ENCODE measurements at regions not wholly inside any gene's neighbourhood (a gene's known extent, or its start where the extent isn't known, plus 50 kb on each side); places are given as distances from the start of the nearest gene placed in this dataset.
"Not testable (repeated sequence)": the region's sequence is repeated elsewhere in the genome, so short reads cannot be mapped to it uniquely, and the experiment has no call there.

DNA sequence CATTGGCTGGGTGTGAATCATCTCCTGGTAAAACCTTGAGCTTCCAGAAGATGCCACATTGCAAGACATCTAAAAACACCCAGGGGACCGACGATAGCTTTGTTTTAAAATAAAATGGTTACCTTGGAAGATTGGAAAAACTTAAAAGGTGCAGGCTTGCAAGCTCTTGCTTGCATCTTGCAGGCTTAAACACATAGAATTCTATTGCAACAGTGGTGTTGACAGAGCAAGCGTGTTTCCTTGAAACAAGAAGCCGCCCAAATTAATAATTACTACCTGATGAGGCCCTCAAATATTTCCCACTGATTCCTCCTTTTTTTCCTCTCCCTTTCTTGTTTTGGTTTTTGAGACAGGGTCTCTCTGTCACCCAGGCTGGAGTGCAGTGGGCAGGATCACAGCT is 137.1 kb upstream of the BASP1 start:
- Mint-ChIP-seq H3K4me3 (no peak overlapping the region), H3K27ac (no peak overlapping the region), H3K4me1 (no peaks in the 10 kb centered on the region), H3K9me3 (no peaks in the 10 kb centered on the region), H3K36me3 (no peaks in the 10 kb centered on the region), H3K27me3 (no peaks in the 10 kb centered on the region)
- no peak for DNase-seq
- POLR2A ChIA-PET = no interaction called here
- no peak for ATAC-seq (ENCODE audit: low read depth)

DNA sequence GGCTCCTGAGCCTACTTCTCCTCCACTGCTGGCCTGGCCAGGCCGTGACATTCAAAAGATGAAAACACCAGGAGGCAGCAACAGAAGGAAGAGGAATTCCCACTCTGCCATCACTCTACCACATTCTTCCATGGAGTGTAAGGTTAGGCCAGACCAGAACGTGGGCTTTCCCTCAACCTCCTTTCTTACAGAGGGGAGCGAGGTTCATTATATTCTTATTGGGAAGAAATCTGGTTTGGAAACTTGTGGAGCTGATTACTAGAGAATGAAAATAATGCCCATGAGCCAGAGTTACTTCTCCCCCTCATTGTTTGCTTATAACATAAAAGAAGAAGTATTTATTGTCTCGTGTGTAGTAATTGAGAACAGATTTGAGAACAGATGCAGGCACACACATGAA is 136.3 kb upstream of the BASP1 start:
- DNase-seq (no peak), ATAC-seq (ENCODE audit: low read depth) (no peak)
- H3K9me3 Mint-ChIP-seq = no peaks in the 10 kb centered on the region
- no peak overlapping the region for H3K27ac Mint-ChIP-seq
- H3K36me3 Mint-ChIP-seq = no peaks in the 10 kb centered on the region
- H3K27me3 Mint-ChIP-seq = no peaks in the 10 kb centered on the region
- H3K4me1 Mint-ChIP-seq = no peaks in the 10 kb centered on the region
- no peak overlapping the region for H3K4me3 Mint-ChIP-seq
- POLR2A ChIA-PET = no interaction called here

DNA sequence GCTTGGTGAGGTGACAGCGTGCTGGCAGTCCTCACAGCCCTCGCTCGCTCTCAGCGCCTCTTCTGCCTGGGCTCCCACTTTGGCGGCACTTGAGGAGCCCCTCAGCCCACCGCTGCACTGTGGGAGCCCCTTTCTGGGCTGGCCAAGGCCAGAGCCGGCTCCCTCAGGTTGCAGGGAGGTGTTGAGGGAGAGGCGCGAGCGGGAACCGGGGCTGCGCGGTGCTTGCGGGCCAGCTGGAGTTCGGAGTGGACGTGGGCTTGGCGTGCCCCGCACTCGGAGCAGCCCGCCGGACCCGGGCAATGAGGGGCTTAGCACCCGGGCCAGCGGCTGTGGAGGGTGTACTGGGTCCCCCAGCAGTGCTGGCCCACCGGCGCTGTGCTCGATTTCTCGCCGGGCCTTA is 134.2 kb upstream of the BASP1 start:
- H3K4me1 Mint-ChIP-seq; DNase-seq; H3K27me3 Mint-ChIP-seq; POLR2A ChIA-PET; H3K27ac Mint-ChIP-seq; H3K36me3 Mint-ChIP-seq; ATAC-seq (ENCODE audit: low read depth); H3K9me3 Mint-ChIP-seq; H3K4me3 Mint-ChIP-seq: not testable (repeated sequence)

DNA sequence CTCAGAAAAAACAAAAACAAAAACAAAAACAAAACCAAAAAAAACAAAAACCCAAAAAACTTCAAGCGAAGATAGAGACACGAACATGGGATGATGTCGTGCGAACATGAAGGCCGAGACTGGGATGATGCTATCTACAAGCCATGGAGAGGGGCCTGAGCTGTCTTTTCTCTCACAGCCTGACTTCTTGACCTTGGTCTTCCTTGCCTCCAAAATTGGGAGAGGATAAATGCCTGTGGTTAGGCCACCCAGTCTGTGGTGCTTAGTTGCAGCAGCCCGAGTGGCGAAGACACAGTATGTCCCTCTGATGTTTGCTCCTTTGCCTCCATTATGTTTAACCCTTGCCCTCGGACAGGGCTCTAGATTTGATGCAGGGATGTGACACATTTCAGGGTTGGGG is 130.4 kb upstream of the BASP1 start:
- H3K27ac Mint-ChIP-seq = no peak overlapping the region
- H3K27me3 Mint-ChIP-seq = no peaks in the 10 kb centered on the region
- H3K4me1 Mint-ChIP-seq = no peaks in the 10 kb centered on the region
- no peaks in the 10 kb centered on the region for H3K36me3 Mint-ChIP-seq
- no peak overlapping the region for H3K4me3 Mint-ChIP-seq
- ATAC-seq (ENCODE audit: low read depth) (no peak), DNase-seq (no peak)
- H3K9me3 Mint-ChIP-seq = no peaks in the 10 kb centered on the region
- POLR2A ChIA-PET = no interaction called here

DNA sequence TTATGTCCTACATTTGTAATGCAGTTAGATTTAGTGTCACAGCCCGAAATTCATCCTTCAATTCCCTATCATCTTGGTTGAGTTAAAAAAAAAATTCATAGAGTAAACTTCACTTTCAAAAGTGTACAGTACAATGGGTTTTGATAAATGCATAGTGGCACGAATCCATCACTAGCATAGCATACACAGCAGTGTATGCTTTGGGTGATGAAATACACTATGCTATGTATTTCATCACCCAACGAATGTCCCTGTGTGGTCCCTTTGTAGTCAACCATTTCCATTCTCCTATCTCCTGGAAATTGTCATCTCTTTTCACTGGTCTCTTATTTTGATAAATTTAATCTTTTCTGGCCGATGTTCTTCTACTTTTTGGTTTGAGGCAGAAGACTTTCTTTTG is 129.4 kb upstream of the BASP1 start:
- no peak overlapping the region for H3K4me3 Mint-ChIP-seq

DNA sequence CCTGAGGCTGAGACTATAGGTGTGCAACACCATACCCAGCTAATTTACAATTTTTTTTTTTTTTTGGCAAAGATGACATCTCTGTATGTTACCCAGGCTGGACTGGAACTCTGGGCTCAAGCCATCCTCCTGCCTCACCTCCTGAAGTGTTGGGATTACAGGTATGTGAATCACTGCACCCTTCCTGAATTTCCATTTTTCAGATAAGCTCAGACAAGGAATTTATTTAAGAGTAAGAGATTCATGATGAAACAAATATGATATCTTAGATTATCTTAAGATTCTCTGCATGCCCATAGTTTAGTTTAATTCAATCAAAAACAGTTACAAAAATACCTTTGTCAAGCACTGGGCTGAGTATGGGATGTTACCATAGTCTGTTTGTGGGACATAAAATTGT is 128.4 kb upstream of the BASP1 start:
- POLR2A ChIA-PET = no interaction called here
- DNase-seq (no peak), ATAC-seq (ENCODE audit: low read depth) (no peak)
- H3K9me3 Mint-ChIP-seq = no peaks in the 10 kb centered on the region
- H3K4me1 Mint-ChIP-seq = no peaks in the 10 kb centered on the region
- H3K27me3 Mint-ChIP-seq = no peaks in the 10 kb centered on the region
- no peak overlapping the region for H3K4me3 Mint-ChIP-seq
- no peaks in the 10 kb centered on the region for H3K36me3 Mint-ChIP-seq
- H3K27ac Mint-ChIP-seq = no peak overlapping the region

More for the DNA sequence above, 129.4 kb upstream of the BASP1 start:
- H3K27me3 Mint-ChIP-seq = no peaks in the 10 kb centered on the region
- POLR2A ChIA-PET = no interaction called here
- H3K4me1 Mint-ChIP-seq = no peaks in the 10 kb centered on the region
- H3K9me3 Mint-ChIP-seq = no peaks in the 10 kb centered on the region
- DNase-seq = no peak
- no peak for ATAC-seq (ENCODE audit: low read depth)
- no peaks in the 10 kb centered on the region for H3K36me3 Mint-ChIP-seq
- H3K27ac Mint-ChIP-seq = no peak overlapping the region

DNA sequence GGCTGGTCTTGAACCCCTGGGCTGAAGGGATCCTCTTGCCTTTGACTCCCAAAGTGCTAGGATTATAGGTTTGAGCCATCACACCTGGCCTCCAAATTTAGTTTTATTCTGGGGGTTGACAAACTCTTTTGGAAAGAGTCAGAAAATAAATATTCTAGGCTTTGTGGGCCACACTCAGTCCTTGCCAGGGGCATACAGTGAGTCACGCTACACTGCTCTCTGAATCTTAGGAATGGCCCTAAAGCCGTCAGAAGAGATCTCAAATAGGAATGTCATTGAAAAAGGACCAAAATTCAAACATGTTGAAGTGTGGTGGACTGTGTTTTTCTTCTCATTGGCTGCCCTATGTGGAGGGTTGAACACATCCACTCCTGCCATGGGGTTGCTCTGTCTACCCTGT is 127.7 kb upstream of the BASP1 start:
- Mint-ChIP-seq H3K27ac (no peak overlapping the region), H3K4me3 (no peak overlapping the region), H3K27me3 (no peaks in the 10 kb centered on the region), H3K36me3 (no peaks in the 10 kb centered on the region), H3K9me3 (no peaks in the 10 kb centered on the region), H3K4me1 (no peaks in the 10 kb centered on the region)
- no peak for ATAC-seq (ENCODE audit: low read depth)
- POLR2A ChIA-PET = no interaction called here
- DNase-seq = no peak

DNA sequence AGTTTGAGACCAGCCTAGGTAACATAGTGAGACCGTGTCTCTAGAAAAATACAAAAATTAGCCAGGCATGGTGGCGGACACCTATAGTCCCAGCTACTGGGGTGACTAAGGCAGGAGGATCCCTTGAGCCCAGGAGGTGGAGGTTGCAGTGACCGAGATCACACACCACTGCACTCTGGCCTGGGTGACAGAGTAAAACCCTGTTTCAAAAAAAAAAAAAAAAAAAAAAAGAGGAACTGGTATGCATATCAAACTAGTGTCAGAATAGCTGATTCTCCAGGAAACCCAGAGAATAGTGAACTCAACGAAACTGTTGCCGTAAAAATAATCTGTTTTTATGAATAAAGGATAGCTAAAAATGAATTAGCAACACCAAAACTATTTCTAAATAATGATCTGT is 126.6 kb upstream of the BASP1 start:
- Mint-ChIP-seq H3K4me1 (no peaks in the 10 kb centered on the region), H3K27me3 (no peaks in the 10 kb centered on the region), H3K36me3 (no peaks in the 10 kb centered on the region), H3K4me3 (no peak overlapping the region), H3K9me3 (no peaks in the 10 kb centered on the region), H3K27ac (no peak overlapping the region)
- no peak for ATAC-seq (ENCODE audit: low read depth)
- no peak for DNase-seq
- POLR2A ChIA-PET = no interaction called here

DNA sequence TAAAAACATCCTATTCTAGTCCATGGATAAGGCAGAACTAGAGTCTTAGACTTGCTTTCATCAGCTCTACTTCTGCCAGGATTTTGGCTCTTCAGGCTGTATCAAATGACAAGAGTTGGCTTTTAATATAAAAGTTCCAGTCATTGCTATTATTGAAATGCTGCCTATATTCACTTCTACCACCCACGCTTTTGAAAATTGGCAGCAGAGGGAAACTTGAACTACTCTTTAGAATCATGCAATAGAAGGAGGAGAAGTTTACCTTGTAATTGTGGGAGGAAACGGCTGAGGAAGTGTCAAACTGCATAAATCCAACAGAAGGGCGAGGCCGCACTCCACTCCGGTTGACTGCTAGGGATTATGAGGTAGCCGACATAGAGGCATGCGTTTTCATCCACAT is 122.6 kb upstream of the BASP1 start:
- POLR2A ChIA-PET = no interaction called here
- no peaks in the 10 kb centered on the region for H3K9me3 Mint-ChIP-seq
- H3K27ac Mint-ChIP-seq = no peak overlapping the region
- DNase-seq (no peak), ATAC-seq (ENCODE audit: low read depth) (no peak)
- H3K27me3 Mint-ChIP-seq = no peaks in the 10 kb centered on the region
- no peaks in the 10 kb centered on the region for H3K36me3 Mint-ChIP-seq
- no peak overlapping the region for H3K4me3 Mint-ChIP-seq
- H3K4me1 Mint-ChIP-seq = no peaks in the 10 kb centered on the region

DNA sequence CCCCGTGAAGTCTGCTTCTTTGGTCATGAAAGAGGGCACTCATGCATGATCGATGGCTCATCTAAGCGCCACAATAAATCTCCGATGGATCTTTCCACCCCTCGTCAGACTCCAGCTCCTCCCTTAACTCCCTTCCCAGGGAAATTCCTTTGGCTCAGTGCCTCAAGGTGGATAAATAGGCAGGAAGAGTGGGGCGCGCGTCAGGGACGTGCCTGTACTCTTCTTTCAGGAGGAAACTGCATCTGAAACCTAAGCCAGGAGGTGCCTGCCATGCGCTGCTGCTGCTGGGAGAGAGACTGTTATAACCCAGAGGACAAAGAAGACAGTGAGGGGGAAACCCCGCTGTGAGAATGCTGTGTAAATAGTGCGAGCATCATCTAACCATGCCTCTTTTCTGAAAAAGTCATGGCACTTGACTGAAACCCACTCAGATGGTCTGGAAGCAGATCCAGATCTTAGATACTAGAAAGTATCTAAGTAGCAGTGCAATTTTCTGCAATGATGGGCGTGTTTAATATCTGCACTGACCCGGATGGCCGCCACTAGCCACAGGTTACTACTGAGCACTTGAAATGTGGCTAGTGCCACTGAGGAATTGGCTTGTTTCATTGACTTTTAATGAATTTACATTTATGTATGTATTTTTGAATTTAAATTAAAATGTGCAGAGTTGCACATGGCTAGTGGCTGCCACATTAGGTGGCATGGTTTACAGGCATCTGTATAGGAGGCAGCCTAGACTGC is 120.3 kb upstream of the BASP1 start:
- Mint-ChIP-seq H3K9me3 (no peaks in the 10 kb centered on the region), H3K27ac (no peak overlapping the region), H3K27me3 (no peaks in the 10 kb centered on the region), H3K4me1 (no peaks in the 10 kb centered on the region), H3K4me3 (no peak overlapping the region), H3K36me3 (no peaks in the 10 kb centered on the region)
- ATAC-seq (ENCODE audit: low read depth) = no peak
- DNase-seq = no peak
- POLR2A ChIA-PET = no interaction called here

DNA sequence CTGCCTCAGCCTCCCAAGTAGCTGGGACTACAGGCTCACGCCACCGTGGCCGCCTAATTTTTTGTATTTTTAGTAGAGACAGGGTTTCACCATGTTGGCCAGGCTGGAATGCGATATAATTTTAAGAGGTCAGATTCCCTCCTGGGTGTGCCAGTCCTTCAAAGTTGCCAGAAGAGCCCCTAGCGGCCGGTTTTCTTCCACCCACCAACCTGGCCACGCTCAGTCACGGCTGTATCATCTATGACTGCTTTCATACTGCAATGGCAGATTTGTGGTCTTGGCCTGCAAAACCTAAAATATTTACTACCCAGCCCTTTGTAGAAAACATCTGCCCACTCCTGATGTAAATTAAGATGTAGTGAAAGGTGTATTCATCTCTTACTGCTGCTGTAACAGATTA is 117.5 kb upstream of the BASP1 start:
- Mint-ChIP-seq H3K36me3 (no peaks in the 10 kb centered on the region), H3K4me1 (no peaks in the 10 kb centered on the region), H3K4me3 (no peak overlapping the region), H3K27me3 (no peaks in the 10 kb centered on the region), H3K9me3 (no peaks in the 10 kb centered on the region), H3K27ac (no peak overlapping the region)
- ATAC-seq (ENCODE audit: low read depth) (no peak), DNase-seq (no peak)
- POLR2A ChIA-PET = no interaction called here

DNA sequence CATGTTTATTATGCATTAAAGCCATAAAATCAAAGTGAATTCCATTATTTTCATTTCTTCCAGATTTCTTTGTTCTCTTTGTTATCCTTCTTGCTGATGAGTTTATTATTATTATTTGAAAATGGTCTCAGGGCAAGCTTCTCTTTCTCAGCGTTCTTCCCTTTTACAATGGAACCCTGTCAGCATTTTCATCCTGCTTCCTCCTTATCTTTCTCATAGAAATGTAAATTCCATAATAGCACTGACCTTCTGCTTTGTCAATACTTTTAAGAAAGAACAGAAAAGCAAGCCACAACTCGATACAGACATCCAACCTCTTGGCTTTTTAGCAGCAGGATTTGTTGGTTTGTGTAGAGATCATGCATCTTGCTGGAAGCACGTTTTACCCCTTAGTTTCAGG is 114.0 kb upstream of the BASP1 start:
- no peak overlapping the region for H3K27ac Mint-ChIP-seq
- ATAC-seq (ENCODE audit: low read depth) (no peak), DNase-seq (no peak)
- no peaks in the 10 kb centered on the region for H3K9me3 Mint-ChIP-seq
- H3K27me3 Mint-ChIP-seq = no peaks in the 10 kb centered on the region
- POLR2A ChIA-PET = no interaction called here
- no peaks in the 10 kb centered on the region for H3K36me3 Mint-ChIP-seq
- H3K4me3 Mint-ChIP-seq = no peak overlapping the region
- H3K4me1 Mint-ChIP-seq = no peaks in the 10 kb centered on the region

DNA sequence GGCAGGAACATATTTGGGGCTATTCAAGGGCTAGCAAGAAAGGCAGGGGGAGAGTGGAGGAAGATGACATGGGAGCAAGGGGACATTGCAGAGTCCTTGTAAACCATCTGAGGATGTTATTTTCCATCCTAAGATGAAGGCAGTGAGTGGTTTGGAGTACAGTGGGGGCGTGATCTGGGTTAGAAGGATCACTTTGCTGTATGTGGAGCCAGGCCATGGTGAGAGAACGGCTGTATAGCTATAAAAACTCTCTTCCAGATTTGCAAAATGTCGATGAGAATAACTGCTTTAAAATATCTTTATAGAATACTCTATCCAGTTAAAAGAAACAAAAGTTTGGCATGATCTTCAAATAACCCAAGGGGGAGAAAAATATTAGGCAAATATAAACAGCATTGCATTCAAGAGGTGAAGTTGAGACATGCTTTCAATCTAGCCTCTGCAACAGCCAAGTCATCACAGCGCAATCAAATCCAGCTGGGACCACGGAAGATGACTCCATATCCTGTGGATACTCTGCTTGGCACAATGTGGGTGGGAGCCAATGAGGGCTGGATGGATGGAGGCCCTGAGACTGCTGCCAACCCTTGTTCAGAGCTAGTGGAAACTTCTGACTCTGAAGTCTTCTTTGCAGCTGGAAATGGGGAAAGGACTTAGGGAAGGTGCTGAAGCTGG is 111.5 kb upstream of the BASP1 start:
- POLR2A ChIA-PET = no interaction called here
- Mint-ChIP-seq H3K9me3 (no peaks in the 10 kb centered on the region), H3K36me3 (no peaks in the 10 kb centered on the region), H3K27ac (no peak overlapping the region), H3K4me1 (no peaks in the 10 kb centered on the region), H3K4me3 (no peak overlapping the region), H3K27me3 (no peaks in the 10 kb centered on the region)
- ATAC-seq (ENCODE audit: low read depth) (no peak), DNase-seq (no peak)

DNA sequence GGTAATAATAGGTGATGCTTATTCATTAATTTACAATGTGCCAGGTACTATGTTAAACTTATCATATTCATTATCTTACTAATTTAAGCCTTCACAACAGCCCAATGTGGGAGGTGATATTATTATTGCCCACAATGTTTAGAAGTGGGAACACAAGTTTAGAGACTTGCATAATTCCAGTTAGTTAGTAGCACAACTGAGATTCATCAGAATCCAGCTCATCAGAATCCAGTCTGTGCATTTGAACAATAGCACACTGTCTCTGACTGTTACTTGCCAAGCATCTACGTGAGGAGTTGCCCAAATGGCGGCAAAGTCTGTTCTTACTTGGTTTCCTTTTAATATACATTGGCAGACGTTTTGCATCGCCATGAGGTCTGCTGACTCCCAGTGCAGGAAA is 110.9 kb upstream of the BASP1 start:
- H3K9me3 Mint-ChIP-seq = no peaks in the 10 kb centered on the region
- ATAC-seq (ENCODE audit: low read depth) = no peak
- H3K27ac Mint-ChIP-seq = no peak overlapping the region
- DNase-seq = no peak
- POLR2A ChIA-PET = no interaction called here
- no peaks in the 10 kb centered on the region for H3K27me3 Mint-ChIP-seq
- H3K4me3 Mint-ChIP-seq = no peak overlapping the region
- no peaks in the 10 kb centered on the region for H3K36me3 Mint-ChIP-seq
- no peaks in the 10 kb centered on the region for H3K4me1 Mint-ChIP-seq

Data from activated naive CD8-positive, alpha-beta T cell treated with anti-CD3 and anti-CD28 coated beads, Interleukin-2, amount 10 ng/mL, durations not matched to agents 7 days and 5 days (primary cell).